Medulla oblongata (tissue), 1 donor: ENCODE measurements at regions not wholly inside any gene's neighbourhood (a gene's known extent, or its start where the extent isn't known, plus 50 kb on each side); places are given as distances from the start of the nearest gene placed in this dataset.
"Not testable (repeated sequence)": the region's sequence is repeated elsewhere in the genome, so short reads cannot be mapped to it uniquely, and the experiment has no call there.

Source experiments
- DNase-seq: peaks from one replicate; pipeline ENCODE4 v3.0.0-alpha.2; 2015; ENCODE audit errors: extremely low spot score

- no peak for DNase-seq
These were observed 205.5 kb downstream of the SLC4A3 start for GRCh38 chr2:219832904-219833303.

DNA sequence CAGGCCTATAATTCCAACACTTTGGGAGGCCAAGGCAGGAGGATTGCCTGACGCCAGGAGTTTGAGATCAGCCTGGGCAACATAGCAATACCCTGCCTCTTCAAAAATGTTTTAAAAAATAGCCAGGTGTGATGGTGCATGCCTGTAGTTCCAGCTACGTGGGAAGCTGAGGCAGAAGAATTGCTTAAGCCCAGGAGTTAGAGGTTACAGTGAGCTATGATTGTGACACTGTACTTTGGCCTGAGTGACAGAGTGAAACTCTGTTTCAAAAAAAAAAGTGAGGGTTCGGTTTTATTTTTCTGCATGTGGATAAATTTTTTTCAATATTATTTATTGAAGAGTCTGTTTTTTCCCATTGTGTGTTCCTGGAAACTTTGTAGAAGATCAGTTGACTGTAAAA, 208.1 kb downstream of the SLC4A3 start:
- no peak for DNase-seq

- DNase-seq, result no peak
These were observed 209.3 kb downstream of the SLC4A3 start for GRCh38 chr2:219836647-219837177.

DNA sequence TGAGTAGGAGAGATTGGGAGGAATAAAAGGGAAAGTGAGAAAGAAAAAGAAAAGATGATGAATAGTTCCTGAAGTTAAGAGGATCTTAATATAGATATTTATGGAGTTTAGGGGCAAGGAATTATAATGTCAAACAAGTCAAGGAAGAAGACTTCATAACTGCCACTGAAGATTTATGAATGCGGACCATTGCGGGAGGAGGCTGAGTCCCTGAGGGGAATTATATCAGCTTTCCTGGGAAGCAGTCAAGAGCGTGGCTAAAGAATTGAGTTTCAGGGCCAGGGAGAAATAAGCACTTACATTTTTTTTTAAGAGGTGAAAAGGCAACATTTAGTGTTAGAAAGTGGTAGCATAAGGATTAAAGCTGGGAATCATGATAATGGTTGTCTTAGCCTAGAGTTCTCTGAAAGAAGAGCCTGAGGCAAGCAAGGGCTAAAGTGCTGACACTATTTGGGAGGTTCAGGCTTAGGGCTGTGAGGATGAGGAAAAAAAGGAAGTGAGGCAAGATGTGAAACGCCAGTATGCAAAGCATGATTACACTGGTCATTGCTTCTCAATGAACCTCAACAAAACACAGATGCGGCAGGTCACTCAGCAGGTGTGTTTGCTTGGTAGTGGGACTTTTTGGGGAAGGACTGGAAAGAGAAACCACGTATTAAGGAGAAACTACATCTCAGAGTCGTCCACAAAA, 217.1 kb downstream of the SLC4A3 start:
- no peak for DNase-seq

GRCh38 chr2:219848882-219849281, 221.5 kb downstream of the SLC4A3 start:
- DNase-seq, result no peak

- DNase-seq, result no peak
These were observed 223.7 kb downstream of the SLC4A3 start for GRCh38 chr2:219851169-219851568.

DNA sequence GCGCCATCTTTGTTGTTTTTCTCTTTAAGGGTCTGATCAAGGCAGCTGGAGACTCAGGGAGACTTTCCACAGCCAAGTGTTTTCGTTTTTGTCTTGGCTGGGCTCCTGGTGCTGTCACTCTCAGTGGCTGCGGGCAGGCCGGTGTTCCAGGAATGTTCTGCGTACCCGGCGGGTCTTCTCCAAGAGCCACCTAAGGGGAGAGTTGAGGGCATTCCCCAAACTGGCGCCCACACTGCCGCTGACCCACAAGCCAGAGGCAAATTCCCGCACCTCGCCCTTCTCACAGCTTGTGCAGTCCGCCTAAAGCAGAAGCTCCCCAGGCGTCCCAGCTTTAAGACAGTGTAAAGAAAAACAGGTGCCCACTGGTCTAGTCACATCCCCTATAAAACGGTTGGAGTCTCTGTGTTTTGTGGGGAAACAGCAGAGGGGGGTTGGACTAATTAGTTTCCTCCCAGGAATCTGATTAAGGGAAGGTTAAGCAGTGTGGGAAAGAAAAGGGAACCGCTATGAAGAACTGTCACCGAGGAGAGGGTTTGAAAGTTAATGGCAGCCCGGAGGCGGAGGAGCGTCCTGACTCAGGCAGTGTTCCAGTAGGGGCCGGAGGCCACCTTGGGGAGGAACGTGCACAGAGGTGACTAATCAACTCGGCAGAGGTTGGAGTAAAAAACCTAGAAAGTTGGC, 224.5 kb downstream of the SLC4A3 start:
- DNase-seq, result no peak

DNA sequence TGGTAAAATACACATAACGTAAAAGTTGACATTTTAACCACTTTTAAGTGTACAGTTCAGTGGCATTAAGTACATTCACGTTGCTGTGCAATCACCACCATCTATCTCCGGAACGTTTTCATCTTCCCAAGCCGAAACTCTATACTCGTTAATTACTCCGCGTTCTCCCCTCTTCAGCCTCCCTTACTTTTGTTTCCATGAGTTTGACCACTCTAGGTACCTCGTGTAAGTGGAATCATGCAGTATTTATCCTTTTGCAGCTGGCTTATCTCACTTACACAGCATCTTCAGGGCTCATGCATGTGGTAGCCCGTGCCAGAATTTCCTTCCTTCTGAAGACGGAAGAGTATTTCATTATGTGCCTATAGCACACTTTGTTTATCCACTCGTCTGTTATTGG, 225.2 kb downstream of the SLC4A3 start:
- DNase-seq, result no peak

DNA sequence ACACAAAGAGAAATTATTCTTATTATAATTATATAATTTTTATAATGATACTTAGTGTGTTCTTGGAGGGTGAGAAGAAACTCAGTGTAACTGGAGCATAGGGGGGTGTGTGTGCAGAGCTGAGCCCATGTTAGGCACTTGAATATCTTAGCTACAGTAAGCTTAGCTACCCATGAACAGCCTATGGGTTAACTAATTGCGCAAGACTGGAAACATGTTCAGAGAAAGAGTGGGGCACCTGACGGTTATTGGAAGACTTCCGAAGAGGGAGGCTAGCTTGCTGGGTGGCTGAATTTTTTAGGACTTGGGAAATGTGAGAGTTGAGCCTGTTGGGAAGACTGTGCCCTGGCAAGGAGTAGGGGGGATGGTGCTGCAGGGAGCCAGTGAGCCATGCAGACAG, 229.2 kb downstream of the SLC4A3 start:
- DNase-seq, result no peak

DNA sequence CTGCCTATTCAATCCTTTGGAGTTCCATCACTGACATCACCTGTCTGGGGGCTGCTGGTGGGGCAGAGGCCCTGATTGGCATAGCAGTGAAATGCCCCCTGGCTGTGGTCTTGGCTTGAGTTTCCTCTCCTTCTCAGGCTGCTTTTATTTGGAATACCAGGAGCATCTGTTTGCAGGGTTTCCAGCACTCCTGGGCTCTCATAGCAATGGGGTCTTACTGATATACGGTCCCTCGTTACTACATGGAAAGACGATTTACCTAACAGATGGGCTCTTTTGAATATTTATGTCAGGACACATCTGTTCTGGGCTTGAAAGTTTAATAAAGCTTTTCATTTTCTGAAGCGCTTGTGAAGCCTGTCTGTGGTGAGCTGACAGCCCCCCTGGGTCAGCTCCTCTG, 230.3 kb downstream of the SLC4A3 start:
- no peak for DNase-seq

DNA sequence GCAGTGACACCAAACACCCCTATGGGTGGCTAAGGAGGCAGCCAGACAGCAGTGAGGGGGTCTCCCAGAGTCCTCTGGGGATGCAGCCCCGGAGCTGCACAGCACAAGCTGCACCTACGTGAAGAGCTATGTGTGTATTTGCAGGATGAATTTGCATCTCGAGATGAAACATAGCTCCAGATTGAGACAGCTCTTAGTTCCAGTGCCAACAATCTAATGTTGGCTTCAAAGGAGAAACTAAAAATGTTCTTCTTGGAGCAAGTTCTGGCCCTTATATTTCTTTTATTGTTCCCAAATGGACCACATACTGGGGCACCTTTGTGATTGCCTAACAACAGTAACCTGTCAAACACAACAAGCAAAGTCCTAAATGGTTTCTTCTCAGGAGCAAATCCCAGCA, 233.9 kb downstream of the SLC4A3 start:
- no peak for DNase-seq

GRCh38 chr2:219864154-219864553, 236.7 kb downstream of the SLC4A3 start:
- DNase-seq, result no peak

DNA sequence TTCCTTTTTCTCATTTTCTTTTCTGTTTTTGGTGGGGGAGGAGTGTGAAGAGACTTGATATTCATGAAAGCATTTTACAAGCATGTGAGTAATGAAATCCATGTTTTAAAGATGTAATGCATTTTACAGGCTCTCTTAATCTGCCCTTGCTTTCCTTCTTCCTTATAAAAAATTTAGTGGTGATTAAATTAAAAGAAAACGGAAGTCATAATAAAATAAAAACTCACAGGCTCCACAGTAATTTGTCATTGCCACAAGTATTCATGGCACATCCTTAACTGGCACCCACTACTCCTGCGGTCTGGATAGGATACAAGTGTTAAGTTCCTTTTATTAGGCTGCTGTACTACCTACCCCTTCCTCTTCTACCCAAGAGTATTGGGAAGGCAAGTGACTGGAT, 241.2 kb downstream of the SLC4A3 start:
- no peak for DNase-seq

GRCh38 chr2:219870041-219870440, 242.6 kb downstream of the SLC4A3 start:
- DNase-seq, result no peak

DNA sequence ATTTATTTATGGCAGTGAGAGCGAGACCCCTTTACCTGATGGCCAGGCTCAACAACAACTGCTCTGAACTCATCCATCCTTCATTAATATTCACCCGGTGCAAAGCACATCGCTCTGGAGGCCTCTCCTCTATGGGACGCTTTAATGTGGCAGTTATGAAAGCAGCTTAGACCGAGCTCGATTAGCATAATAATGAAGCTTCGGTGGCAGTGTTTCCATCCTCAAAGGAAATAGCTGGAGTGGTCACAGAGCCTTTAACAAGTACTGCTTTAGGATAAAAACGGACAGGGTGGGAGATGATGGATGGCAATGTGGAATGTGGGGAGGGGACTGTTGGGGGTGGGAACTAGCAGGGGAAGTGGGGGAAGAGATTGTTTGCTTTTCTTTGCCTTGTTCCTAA, 243.9 kb downstream of the SLC4A3 start:
- DNase-seq, result peak; percentile 6

- DNase-seq, result no peak
These were observed 247.6 kb downstream of the SLC4A3 start for GRCh38 chr2:219875036-219875435.

- DNase-seq, result not testable (repeated sequence)
These were observed 248.6 kb downstream of the SLC4A3 start for GRCh38 chr2:219875986-219876385.

DNA sequence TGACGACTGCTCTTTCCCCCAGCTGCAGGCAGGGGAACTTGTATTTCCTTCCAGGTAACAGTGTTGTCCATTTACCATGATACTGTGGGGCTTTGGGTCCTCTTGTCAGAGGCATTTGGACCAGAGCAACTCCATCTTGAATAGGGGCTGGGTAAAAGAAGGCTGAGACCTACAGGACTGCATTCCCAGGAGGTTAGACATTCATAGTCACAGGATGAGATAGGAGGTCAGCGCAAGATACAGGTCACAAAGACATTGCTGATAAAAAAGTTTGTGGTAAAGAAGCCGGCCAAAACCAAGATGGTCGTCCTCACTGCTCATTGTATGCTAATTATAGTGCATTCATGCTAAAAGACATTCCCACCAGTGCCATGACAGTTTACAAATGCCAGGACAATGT, 249.5 kb downstream of the SLC4A3 start:
- DNase-seq, result no peak

- DNase-seq, result no peak
These were observed 250.3 kb downstream of the SLC4A3 start for GRCh38 chr2:219877728-219878127.

DNA sequence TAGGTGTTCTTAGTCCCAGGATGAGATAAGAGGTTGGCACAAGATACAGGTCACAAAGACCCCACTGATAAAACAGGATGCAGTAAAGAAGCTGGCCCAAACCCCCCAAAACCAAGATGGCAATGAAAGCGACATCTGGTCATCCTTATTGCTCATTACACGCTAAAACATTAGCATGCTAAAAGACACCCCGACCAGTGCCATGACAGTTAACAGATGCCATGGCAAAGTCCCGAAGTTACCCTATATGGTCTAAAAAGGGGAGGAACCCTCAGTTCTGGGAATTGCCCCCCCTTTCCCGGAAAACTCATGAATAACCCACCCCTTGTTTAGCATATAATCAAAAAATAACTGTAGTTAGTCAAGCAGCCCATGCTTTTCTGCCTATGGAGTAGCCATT, 251.1 kb downstream of the SLC4A3 start:
- no peak for DNase-seq

- no peak for DNase-seq
These were observed 254.4 kb downstream of the SLC4A3 start for GRCh38 chr2:219881851-219882250.

DNA sequence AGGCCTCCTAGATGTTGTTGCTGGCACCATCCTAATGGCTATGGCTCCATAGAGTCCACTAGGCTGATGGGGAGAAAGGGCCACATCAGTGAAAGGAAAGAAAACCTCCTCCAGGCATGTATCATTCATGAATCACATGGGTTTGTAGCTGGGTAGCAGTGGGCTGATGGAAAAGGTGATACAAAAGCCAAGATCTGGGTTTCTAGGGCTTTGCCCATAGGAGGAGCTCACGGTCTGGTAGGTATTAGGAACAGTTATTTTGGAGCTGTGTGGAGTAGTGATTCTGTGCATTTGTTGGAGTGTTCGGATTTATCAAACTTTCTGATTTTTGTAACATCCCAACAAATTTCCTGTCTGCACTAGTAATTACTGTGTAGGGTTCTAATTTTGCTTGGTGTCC, 259.2 kb downstream of the SLC4A3 start:
- no peak for DNase-seq

- no peak for DNase-seq
These were observed 260.4 kb downstream of the SLC4A3 start for GRCh38 chr2:219887870-219888269.
